ENCODE measurements at regions not wholly inside any gene's neighbourhood (a gene's known extent, or its start where the extent isn't known, plus 50 kb on each side); places are given as distances from the start of the nearest gene placed in this dataset.
"Not testable (repeated sequence)": the region's sequence is repeated elsewhere in the genome, so short reads cannot be mapped to it uniquely, and the experiment has no call there.

DNA sequence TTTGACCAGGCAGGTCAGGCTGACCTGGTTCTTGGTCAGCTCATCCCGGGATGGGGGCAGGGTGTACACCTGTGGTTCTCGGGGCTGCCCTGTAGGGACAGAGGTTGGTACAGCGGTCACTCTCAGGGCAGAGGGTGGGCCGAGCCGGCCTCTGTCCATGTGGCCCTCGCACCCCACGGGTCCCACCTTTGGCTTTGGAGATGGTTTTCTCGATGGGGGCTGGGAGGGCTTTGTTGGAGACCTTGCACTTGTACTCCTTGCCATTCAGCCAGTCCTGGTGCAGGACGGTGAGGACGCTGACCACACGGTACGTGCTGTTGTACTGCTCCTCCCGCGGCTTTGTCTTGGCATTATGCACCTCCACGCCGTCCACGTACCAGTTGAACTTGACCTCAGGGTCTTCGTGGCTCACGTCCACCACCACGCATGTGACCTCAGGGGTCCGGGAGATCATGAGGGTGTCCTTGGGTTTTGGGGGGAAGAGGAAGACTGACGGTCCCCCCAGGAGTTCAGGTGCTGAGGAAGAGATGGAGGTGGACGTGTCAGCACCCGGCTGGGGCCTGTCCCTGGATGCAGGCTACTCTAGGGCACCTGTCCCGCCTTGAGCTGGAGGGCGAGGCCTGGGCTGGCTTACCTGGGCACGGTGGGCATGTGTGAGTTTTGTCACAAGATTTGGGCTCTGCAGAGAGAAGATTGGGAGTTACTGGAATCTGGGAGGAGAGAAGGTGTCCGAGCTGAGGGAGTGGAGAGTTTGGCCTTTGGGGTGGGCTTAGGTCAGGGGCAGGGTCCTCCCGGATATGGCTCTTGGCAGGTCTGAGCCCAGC, 215.5 kb downstream of the TMEM121 start:
- intact Hi-C loops (cut with micrococcal nuclease; ENCODE audit: unreplicated experiment); H3K9me3 Mint-ChIP-seq (ENCODE audit: unreplicated experiment): not testable (repeated sequence)

DNA sequence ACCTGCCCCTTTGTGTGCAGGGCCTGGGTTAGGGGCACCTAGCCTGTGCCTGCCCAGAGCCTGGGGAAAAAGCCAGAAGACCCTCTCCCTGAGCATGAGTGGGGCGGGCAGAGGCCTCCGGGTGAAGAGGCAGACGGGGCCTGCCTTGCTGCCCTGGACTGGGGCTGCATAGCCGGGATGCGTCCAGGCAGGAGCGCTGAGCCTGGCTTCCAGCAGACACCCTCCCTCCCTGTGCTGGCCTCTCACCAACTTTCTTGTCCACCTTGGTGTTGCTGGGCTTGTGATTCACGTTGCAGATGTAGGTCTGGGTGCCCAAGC, 216.1 kb downstream of the TMEM121 start:
- Mint-ChIP-seq H3K4me3 (ENCODE audit: unreplicated experiment) (no peak overlapping the region), H3K36me3 (ENCODE audit: insufficient read depth, unreplicated experiment) (no peaks in the 10 kb centered on the region), H3K27ac (ENCODE audit: unreplicated experiment) (no peak overlapping the region), H3K27me3 (ENCODE audit: insufficient read depth, unreplicated experiment) (peaks cover 19% of the 10 kb centered on the region), H3K9me3 (ENCODE audit: unreplicated experiment) (no peaks in the 10 kb centered on the region), H3K4me1 (ENCODE audit: low read depth, unreplicated experiment) (no peaks in the 10 kb centered on the region)
- no TSS peak for BruUV-seq (replicated peaks)
- no peaks in the 10 kb centered on the region for H3K36me3 ChIP-seq (ENCODE audit: control insufficient read depth, insufficient read depth, low read length)
- DNase-seq = no peak
- H3K4me3 ChIP-seq (ENCODE audit: low read depth, low read length) = no peak overlapping the region
- CTCF ChIA-PET = no interaction called here
- TF ChIP-seq, protein P1, sequence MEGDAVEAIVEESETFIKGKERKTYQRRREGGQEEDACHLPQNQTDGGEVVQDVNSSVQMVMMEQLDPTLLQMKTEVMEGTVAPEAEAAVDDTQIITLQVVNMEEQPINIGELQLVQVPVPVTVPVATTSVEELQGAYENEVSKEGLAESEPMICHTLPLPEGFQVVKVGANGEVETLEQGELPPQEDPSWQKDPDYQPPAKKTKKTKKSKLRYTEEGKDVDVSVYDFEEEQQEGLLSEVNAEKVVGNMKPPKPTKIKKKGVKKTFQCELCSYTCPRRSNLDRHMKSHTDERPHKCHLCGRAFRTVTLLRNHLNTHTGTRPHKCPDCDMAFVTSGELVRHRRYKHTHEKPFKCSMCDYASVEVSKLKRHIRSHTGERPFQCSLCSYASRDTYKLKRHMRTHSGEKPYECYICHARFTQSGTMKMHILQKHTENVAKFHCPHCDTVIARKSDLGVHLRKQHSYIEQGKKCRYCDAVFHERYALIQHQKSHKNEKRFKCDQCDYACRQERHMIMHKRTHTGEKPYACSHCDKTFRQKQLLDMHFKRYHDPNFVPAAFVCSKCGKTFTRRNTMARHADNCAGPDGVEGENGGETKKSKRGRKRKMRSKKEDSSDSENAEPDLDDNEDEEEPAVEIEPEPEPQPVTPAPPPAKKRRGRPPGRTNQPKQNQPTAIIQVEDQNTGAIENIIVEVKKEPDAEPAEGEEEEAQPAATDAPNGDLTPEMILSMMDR (IDR thresholded peaks at IDR 0.05; ENCODE audit: insufficient read depth in 1 of 2, low read depth in 1 of 2, low read length in 1 of 2, severe bottlenecking in 1 of 2, unreplicated experiment in 1 of 2) = no peak
- POLR2A ChIA-PET = no interaction called here
- H3K9me3 ChIP-seq = no peaks in the 10 kb centered on the region
- intact Hi-C loops (cut with micrococcal nuclease; ENCODE audit: unreplicated experiment) = no loop called here
- H3K27me3 ChIP-seq (replicated peaks; ENCODE audit: control insufficient read depth, insufficient read depth, low read length) = no peaks in the 10 kb centered on the region
- no peaks in the 10 kb centered on the region for H3K4me1 ChIP-seq

More for the DNA sequence above, 215.5 kb downstream of the TMEM121 start:
- H3K4me1 ChIP-seq; H3K36me3 ChIP-seq (ENCODE audit: control insufficient read depth, insufficient read depth, low read length); H3K27me3 ChIP-seq (replicated peaks; ENCODE audit: control insufficient read depth, insufficient read depth, low read length); BruUV-seq (replicated peaks); H3K4me1 Mint-ChIP-seq (ENCODE audit: low read depth, unreplicated experiment); H3K4me3 ChIP-seq (ENCODE audit: low read depth, low read length); DNase-seq; CTCF ChIA-PET; H3K9me3 ChIP-seq; POLR2A ChIA-PET; H3K4me3 Mint-ChIP-seq (ENCODE audit: unreplicated experiment); H3K27ac Mint-ChIP-seq (ENCODE audit: unreplicated experiment); H3K36me3 Mint-ChIP-seq (ENCODE audit: insufficient read depth, unreplicated experiment): not testable (repeated sequence)
- H3K27me3 Mint-ChIP-seq (ENCODE audit: insufficient read depth, unreplicated experiment) = peaks cover 18% of the 10 kb centered on the region

DNA sequence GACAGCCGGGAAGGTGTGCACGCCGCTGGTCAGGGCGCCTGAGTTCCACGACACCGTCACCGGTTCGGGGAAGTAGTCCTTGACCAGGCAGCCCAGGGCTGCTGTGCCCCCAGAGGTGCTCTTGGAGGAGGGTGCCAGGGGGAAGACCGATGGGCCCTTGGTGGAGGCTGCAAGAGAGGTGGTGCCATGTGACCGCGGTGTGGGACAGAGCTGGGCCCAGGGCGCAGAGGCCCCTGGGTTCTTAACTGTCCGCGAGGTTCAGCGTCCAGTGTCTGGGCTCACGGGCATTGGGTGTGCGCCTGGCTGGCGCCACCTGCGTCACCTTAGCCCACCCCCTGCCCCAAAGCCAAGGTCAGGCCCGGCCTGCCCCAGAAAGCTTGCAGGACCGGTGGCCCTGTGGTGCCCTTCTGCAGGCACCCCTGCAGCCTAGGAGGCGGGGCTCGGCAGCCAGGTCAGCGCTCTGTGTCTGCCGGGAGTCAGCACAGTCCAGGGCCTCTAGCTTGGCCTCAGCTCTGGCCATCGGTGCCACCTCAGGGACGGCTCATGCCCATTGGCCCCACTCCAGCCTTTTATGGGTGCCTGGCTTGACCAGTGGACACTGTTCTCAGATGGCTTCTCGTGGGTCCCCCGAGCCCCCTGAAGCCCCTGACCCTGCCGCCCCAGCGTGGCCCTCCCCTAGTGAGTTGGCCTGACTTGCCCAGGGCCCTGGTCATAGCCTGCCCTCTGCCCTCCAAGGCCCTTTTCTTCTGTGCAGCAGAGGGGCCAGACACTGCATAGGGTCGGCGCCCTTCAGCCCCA, 216.7 kb downstream of the TMEM121 start:
- H3K4me3 ChIP-seq (ENCODE audit: low read depth, low read length); H3K36me3 Mint-ChIP-seq (ENCODE audit: insufficient read depth, unreplicated experiment); H3K27ac Mint-ChIP-seq (ENCODE audit: unreplicated experiment); BruUV-seq (replicated peaks); intact Hi-C loops (cut with micrococcal nuclease; ENCODE audit: unreplicated experiment); H3K27me3 ChIP-seq (replicated peaks; ENCODE audit: control insufficient read depth, insufficient read depth, low read length); POLR2A ChIA-PET; DNase-seq; H3K9me3 ChIP-seq; H3K4me1 Mint-ChIP-seq (ENCODE audit: low read depth, unreplicated experiment); H3K9me3 Mint-ChIP-seq (ENCODE audit: unreplicated experiment); H3K36me3 ChIP-seq (ENCODE audit: control insufficient read depth, insufficient read depth, low read length); H3K4me1 ChIP-seq; H3K4me3 Mint-ChIP-seq (ENCODE audit: unreplicated experiment): not testable (repeated sequence)
- H3K27me3 Mint-ChIP-seq (ENCODE audit: insufficient read depth, unreplicated experiment) = peaks cover 19% of the 10 kb centered on the region
- CTCF ChIA-PET = interaction anchor here (0.6 kb wide), 1 partner anchor 85 kb away, joined by 3 read pairs; no protein-coding TSS in a partner anchor

DNA sequence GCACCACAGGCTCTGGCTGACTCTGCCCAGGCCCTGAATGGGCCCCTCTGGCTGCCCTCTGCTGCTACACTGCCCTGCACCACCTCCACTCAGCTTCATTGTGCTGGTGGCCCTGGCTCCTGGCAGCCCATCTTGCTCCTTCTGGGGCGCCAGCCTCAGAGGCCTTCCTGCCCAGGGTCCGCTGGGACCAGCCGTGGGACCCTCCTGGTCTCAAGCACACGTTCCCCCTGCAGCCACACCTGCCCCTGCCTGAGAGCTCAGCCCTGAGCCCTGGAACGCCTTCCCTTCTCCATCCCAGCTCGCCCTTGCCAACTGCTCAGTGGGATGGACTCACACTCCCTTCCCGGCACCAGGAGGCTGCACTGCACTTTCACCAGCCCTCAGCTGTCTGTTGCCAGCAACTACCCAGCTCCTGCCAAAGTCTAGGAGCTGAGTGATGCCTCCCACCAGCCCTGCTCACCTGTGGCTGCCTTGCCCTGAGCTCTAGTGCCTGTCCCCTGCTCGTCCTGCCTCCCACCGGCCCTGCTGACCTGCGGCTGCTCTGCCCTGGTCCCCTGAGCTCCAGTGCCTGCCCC, 217.9 kb downstream of the TMEM121 start:
- H3K27ac Mint-ChIP-seq (ENCODE audit: unreplicated experiment); CTCF ChIA-PET; H3K36me3 ChIP-seq (ENCODE audit: control insufficient read depth, insufficient read depth, low read length); H3K9me3 ChIP-seq; DNase-seq; POLR2A ChIA-PET; BruUV-seq (replicated peaks); H3K27me3 ChIP-seq (replicated peaks; ENCODE audit: control insufficient read depth, insufficient read depth, low read length); intact Hi-C loops (cut with micrococcal nuclease; ENCODE audit: unreplicated experiment); H3K4me3 Mint-ChIP-seq (ENCODE audit: unreplicated experiment); H3K4me3 ChIP-seq (ENCODE audit: low read depth, low read length); H3K4me1 ChIP-seq; H3K4me1 Mint-ChIP-seq (ENCODE audit: low read depth, unreplicated experiment); H3K36me3 Mint-ChIP-seq (ENCODE audit: insufficient read depth, unreplicated experiment); H3K9me3 Mint-ChIP-seq (ENCODE audit: unreplicated experiment): not testable (repeated sequence)
- H3K27me3 Mint-ChIP-seq (ENCODE audit: insufficient read depth, unreplicated experiment) = peaks cover 26% of the 10 kb centered on the region
